Activated T-helper 2 cell treated with anti-CD3 and anti-CD28 coated beads, Interferon-gamma antibody, Interleukin-2, Interleukin-4, amounts not matched to agents 10 μg/mL and 5 μg/mL and 100 μg/mL, durations not matched to agents 14 hours and 24 hours and 36 hours (primary cell): ENCODE measurements at regions not wholly inside any gene's neighbourhood (a gene's known extent, or its start where the extent isn't known, plus 50 kb on each side); places are given as distances from the start of the nearest gene placed in this dataset.
"Not testable (repeated sequence)": the region's sequence is repeated elsewhere in the genome, so short reads cannot be mapped to it uniquely, and the experiment has no call there.

Experiments
- DNase-seq: peaks from one replicate; pipeline ENCODE4 v3.0.0; 2021; ENCODE audit warnings: low spot score
- H3K27ac Mint-ChIP-seq: one replicate; pipeline ENCODE4 v1.8.0; 2021; ENCODE audit warnings: mixed read lengths
- H3K27me3 Mint-ChIP-seq: one replicate; pipeline ENCODE4 v1.8.0; 2021; ENCODE audit warnings: low read depth, mixed read lengths
- H3K36me3 Mint-ChIP-seq: one replicate; pipeline ENCODE4 v1.8.0; 2021; ENCODE audit warnings: low read depth, mixed read lengths
- H3K4me1 Mint-ChIP-seq: one replicate; pipeline ENCODE4 v1.8.0; 2021; ENCODE audit warnings: low read depth, mixed read lengths
- H3K4me3 Mint-ChIP-seq: one replicate; pipeline ENCODE4 v1.8.0; 2021; ENCODE audit warnings: low read depth, mild to moderate bottlenecking, moderate library complexity, mixed read lengths
- H3K9me3 Mint-ChIP-seq: one replicate; pipeline ENCODE4 v1.8.0; 2021; ENCODE audit warnings: mixed read lengths
- intact Hi-C: fragments of 100-400 bp; cut with micrococcal nuclease; formaldehyde crosslinking; loops from one replicate; pipeline ENCODE4 v1.15.1; 2023

DNA sequence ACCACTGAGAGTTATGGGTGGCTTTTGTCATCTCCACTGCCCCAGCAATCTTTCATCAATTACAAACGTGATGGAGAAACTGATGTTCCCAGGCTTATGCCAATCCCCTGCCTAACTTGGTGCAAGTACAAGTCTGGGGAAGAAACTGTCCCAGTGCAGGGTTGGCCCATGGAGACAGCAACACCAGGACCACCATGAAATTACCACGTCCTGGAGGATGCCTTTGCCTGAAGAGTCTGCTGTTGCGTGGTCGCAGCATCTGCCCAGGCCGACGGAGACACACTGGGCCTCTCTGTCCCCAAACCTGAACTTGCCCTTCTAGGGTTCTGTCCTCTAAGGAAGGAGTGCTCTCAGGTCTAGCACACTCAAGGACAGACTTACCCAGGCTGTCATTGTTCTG, 496.8 kb upstream of the RAB6C start:
- Mint-ChIP-seq H3K27me3 (no peaks in the 10 kb centered on the region), H3K36me3 (no peaks in the 10 kb centered on the region), H3K4me1 (no peaks in the 10 kb centered on the region), H3K4me3 (no peak overlapping the region), H3K27ac (no peak overlapping the region), H3K9me3 (no peaks in the 10 kb centered on the region)
- DNase-seq, result no peak
- intact Hi-C loops, result no loop called here

DNA sequence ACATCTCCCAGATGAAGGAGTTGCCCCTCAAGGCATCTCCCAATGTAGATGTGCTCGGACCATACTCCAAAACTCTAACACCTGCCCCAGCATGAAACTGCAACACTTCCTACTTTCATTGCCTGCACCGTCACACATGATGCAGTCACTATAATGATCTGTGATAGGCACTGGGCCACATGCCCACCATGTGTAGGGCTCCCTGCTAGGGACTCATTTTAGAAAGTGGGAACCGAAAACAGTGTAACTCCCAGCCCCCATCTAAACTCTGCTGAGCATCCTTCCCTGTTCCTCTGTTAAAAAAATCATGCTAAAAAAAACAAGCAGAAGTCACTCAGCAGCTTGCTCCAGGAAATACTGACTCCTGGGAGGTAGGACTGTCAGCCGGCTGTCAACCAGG, 496.1 kb upstream of the RAB6C start:
- H3K9me3 Mint-ChIP-seq, result no peaks in the 10 kb centered on the region
- H3K36me3 Mint-ChIP-seq, result no peaks in the 10 kb centered on the region
- no peaks in the 10 kb centered on the region for H3K27me3 Mint-ChIP-seq
- H3K4me3 Mint-ChIP-seq, result no peak overlapping the region
- intact Hi-C loops, result no loop called here
- H3K27ac Mint-ChIP-seq, result no peak overlapping the region
- no peaks in the 10 kb centered on the region for H3K4me1 Mint-ChIP-seq
- DNase-seq, result no peak

DNA sequence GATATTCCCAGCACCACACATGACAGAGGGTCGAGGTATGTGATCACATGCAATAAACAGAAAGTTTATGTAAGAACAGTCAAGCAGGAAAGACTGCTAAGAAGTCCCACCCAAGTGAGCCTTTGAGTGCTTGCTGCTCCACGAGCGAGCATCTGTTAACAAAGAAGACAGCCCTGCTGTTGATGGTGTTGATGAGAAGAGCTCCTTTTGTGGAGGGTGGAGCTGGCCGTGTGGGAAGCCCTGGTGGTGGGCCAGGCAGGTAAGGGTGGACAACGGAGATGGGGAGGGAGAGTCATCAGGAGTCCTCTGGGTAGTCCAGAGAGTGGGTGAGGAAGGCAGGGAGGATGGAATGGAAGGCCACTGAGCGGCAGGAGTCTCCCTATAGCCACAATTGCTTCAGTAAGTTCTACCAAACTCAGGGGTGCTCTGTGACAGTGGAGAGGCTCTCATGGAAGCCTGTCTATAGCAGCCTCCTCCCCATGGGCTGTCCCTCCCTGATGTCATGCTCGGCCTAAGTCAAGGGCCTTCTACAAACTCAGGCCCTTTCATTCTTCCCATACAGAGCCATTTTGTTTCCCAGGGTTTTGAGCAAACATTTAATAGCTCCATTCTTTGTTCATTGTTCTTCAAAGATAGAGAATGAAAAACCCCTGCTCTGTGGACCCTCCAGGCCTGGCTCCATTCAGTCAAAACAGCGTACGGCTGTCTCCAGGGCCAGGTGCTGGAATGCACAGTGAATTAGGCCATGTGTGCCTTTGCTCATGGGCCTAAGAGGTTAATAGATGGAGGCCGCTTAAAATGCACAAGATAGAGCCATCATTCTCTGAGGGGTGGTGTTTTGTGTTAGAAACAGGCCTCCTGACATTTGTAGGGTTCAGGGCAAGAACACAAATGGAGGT, 494.2 kb upstream of the RAB6C start:
- Mint-ChIP-seq H3K36me3 (no peaks in the 10 kb centered on the region), H3K9me3 (no peaks in the 10 kb centered on the region), H3K27ac (no peak overlapping the region), H3K27me3 (no peaks in the 10 kb centered on the region), H3K4me1 (no peaks in the 10 kb centered on the region), H3K4me3 (no peak overlapping the region)
- intact Hi-C loops, result no loop called here
- DNase-seq, result no peak

DNA sequence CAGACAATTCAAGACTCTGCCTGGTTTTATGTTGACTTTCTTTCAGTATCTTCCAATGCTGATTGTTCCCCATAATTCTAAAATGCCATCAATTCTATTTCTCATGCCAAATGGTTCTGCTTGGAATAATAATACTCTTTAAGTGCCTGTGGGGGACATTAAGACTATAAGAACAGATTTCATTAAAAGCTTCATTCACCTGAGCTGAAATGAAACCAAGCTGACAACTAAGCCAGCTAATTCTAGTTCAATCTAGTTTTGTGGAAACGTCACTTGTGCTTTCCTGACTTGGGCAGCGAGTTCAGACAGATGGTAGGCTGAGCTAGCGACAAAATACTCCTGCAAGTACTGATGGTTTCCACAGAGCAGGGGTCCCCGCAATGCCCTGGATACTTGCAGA, 491.1 kb upstream of the RAB6C start:
- no peak for DNase-seq
- Mint-ChIP-seq H3K4me1 (no peaks in the 10 kb centered on the region), H3K4me3 (no peak overlapping the region), H3K9me3 (no peaks in the 10 kb centered on the region), H3K36me3 (no peaks in the 10 kb centered on the region), H3K27me3 (no peaks in the 10 kb centered on the region), H3K27ac (no peak overlapping the region)
- intact Hi-C loops, result no loop called here

DNA sequence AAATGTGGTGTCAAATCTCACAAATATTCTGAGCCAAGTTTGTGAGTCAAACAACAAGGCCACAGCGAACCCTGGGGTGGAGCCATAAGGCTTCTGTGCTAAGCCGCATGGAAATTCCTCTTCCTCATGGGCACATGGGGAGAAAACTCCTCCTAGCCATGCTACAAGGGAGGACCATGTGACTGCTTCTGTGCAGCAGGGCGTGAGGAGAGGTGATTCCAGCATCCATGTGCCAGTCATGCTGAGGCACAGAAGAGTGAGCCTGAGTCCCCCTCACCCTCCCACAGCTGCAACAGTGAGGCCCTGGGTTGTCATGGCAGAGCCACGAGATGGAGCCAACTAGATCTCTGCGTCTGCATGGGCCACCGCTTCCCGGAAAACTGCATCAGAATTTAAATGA, 488.8 kb upstream of the RAB6C start:
- H3K27me3 Mint-ChIP-seq, result no peaks in the 10 kb centered on the region
- no peak overlapping the region for H3K27ac Mint-ChIP-seq
- no peaks in the 10 kb centered on the region for H3K36me3 Mint-ChIP-seq
- intact Hi-C loops, result no loop called here
- H3K4me1 Mint-ChIP-seq, result no peaks in the 10 kb centered on the region
- DNase-seq, result no peak
- H3K4me3 Mint-ChIP-seq, result no peak overlapping the region
- no peaks in the 10 kb centered on the region for H3K9me3 Mint-ChIP-seq

DNA sequence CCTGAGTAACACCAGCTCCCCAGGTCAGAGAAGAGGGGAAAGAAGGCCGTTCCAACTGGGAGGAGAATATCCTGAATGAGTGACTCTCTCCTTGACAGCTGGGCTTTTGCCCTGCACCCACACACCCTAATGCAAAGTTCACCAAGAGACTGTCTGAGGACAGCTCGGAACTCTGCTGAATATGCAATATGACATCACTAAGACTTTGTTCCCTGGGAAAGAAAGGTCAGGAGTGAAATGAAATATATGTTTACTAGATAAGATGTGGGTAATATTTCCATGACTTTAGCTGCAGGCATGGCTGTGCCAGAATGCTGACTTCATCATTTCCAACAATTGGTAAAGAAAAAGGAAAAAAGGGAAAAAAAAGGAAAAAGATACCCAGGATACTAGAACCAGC, 488.2 kb upstream of the RAB6C start:
- Mint-ChIP-seq H3K4me3 (no peak overlapping the region), H3K9me3 (no peaks in the 10 kb centered on the region), H3K27ac (no peak overlapping the region), H3K36me3 (no peaks in the 10 kb centered on the region), H3K4me1 (no peaks in the 10 kb centered on the region), H3K27me3 (no peaks in the 10 kb centered on the region)
- DNase-seq, result no peak
- intact Hi-C loops, result no loop called here

DNA sequence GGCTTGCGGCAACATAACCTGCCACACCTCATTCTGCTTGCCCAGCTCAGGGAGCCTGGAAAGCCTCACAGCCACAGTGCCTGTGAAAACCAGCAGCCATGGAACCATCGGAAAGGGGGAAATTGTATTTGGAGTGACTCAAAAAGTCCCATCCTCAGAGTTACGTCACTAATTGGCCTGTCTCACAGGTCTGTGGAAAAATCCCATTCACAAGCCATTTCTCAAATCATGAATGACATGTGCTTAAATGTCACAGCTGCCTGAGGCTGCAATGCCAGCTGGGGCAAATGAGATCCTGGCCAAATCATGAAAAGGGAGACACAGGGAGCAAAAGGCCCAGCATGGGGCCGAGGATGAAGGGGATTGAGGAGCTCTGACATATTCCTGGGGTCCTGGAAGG, 486.9 kb upstream of the RAB6C start:
- DNase-seq, result no peak
- Mint-ChIP-seq H3K4me1 (no peaks in the 10 kb centered on the region), H3K36me3 (no peaks in the 10 kb centered on the region), H3K9me3 (no peaks in the 10 kb centered on the region), H3K27me3 (no peaks in the 10 kb centered on the region), H3K27ac (no peak overlapping the region), H3K4me3 (no peak overlapping the region)
- intact Hi-C loops, result no loop called here

DNA sequence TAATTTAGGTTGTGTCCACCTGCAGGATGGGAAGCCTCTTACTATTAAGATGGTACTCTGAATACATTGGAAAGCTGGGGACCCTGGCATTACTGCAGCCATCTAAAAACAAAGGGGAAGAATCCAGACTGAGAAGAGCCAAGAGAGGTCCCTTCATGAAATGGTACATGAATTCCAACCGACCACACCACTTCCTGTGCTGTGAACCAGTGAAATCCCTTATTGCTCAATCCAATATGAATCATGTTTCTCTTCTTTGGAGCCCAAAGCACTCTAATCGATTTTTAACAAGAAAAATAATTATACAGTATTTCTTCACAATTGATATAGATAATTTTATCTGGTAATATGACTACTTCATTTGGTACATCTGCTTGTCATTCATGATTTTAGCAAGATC, 479.7 kb upstream of the RAB6C start:
- H3K4me3 Mint-ChIP-seq, result no peak overlapping the region

DNA sequence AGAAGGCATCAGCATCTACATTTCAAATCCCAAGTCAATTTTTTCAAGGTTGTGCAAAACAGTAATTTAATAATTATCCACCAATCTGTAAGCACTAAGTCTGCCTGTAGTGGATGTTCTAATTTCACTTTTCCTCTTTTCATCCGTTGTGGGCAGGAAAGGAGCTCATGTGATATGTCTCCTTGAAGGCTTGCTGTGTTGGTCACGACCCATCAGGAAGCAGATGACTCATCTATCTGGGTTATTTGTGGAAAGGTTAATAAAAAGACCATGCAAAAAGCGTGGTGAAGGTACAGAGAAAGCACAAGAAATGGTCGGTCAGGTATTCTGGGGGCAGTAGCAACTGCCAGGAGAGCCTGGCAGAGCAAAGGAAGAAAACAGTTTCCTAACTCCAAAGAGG, 476.7 kb upstream of the RAB6C start:
- Mint-ChIP-seq H3K9me3 (no peaks in the 10 kb centered on the region), H3K4me1 (no peaks in the 10 kb centered on the region), H3K4me3 (no peak overlapping the region), H3K36me3 (no peaks in the 10 kb centered on the region), H3K27ac (no peak overlapping the region), H3K27me3 (no peaks in the 10 kb centered on the region)
- no peak for DNase-seq
- intact Hi-C loops, result no loop called here

More for the DNA sequence above, 479.7 kb upstream of the RAB6C start:
- H3K4me1 Mint-ChIP-seq, result no peaks in the 10 kb centered on the region
- H3K36me3 Mint-ChIP-seq, result no peaks in the 10 kb centered on the region
- DNase-seq, result no peak
- H3K9me3 Mint-ChIP-seq, result no peaks in the 10 kb centered on the region
- H3K27me3 Mint-ChIP-seq, result no peaks in the 10 kb centered on the region
- no peak overlapping the region for H3K27ac Mint-ChIP-seq
- intact Hi-C loops, result no loop called here

DNA sequence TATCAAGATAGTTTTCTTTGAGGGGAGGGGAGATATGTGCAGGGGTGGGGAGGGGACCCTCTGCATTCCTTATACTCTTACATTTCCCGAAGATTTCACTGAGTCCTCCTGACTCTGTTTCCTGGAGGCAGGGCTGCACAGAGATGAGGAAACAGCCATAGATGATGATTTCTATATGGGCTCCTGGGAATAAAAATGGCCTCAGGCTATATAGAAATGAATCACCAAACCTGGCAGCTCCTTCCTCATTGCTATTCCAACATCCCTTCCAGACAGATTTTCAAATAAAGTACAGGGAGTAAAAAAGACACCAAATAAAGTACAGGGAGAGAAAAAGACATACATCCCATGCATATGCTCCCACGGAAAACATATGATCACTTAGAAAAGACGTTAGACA, 474.8 kb upstream of the RAB6C start:
- DNase-seq, result no peak
- Mint-ChIP-seq H3K27me3 (no peaks in the 10 kb centered on the region), H3K9me3 (no peaks in the 10 kb centered on the region), H3K4me1 (no peaks in the 10 kb centered on the region), H3K27ac (no peak overlapping the region), H3K36me3 (no peaks in the 10 kb centered on the region), H3K4me3 (no peak overlapping the region)
- intact Hi-C loops, result no loop called here

DNA sequence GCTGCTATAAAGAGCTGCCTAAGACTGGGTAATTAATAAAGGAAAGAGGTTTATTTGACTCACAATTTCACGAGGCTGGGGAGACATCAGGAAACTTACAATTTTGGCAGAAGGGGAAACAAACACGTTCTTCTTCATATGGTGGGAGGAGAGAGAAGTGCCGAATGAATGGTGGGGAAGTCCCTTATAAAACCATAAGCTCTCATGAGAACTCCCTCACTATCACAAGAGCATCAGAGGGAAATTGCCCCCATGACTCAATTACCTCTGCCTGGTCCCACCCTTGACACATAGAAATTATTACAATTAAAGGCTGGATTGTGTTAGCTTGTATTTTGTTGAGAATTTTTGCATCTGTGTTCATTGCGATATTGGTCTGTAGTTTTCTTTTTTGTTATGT, 460.5 kb upstream of the RAB6C start:
- H3K9me3 Mint-ChIP-seq, result peaks cover 13% of the 10 kb centered on the region
- intact Hi-C loops, result no loop called here
- no peaks in the 10 kb centered on the region for H3K4me1 Mint-ChIP-seq
- no peak overlapping the region for H3K4me3 Mint-ChIP-seq
- H3K36me3 Mint-ChIP-seq, result no peaks in the 10 kb centered on the region
- no peaks in the 10 kb centered on the region for H3K27me3 Mint-ChIP-seq
- no peak for DNase-seq
- no peak overlapping the region for H3K27ac Mint-ChIP-seq

DNA sequence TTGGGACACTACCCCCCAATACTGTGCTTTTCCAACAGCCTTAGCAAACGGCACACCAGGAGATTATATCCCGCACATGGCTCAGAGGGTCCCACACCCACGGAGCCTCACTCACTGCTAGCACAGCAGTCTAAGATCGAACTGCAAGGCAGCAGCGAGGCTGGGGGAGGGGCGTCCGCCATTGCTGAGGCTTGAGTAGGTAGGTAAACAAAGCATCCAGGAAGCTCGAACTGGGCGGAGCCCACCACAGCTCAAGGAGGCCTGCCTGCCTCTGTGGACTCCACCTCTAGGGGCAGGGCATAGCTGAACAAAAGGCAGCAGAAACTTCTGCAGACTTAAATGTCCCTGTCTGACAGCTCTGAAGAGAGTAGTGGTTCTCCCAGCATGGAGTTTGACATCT, 447.3 kb upstream of the RAB6C start:
- H3K36me3 Mint-ChIP-seq, DNase-seq, H3K9me3 Mint-ChIP-seq, H3K27me3 Mint-ChIP-seq, intact Hi-C loops, H3K27ac Mint-ChIP-seq, H3K4me3 Mint-ChIP-seq, H3K4me1 Mint-ChIP-seq: not testable (repeated sequence)

DNA sequence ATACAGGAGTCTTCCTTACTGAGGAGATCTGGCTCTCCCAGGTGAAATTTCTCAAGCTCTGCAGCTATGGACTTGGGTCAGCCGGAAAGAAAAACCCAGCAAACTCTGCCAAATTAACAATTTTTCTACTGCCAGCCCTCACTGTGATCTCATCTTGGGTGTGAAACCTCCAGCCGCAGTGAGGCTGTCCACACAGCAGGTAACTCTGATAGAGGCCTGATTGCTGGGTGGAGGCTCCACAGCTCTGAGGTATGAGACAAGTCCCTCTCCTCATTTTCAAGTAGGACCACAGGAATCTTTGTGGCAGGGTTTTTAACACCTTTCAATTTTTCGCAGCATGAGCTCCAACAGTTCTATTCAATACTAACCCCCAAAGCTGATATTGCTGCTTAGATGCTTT, 430.6 kb upstream of the RAB6C start:
- no peak overlapping the region for H3K4me3 Mint-ChIP-seq
- no peaks in the 10 kb centered on the region for H3K27me3 Mint-ChIP-seq
- no peak for DNase-seq
- H3K9me3 Mint-ChIP-seq, result no peaks in the 10 kb centered on the region
- H3K27ac Mint-ChIP-seq, result no peak overlapping the region
- H3K4me1 Mint-ChIP-seq, result no peaks in the 10 kb centered on the region
- intact Hi-C loops, result no loop called here
- no peaks in the 10 kb centered on the region for H3K36me3 Mint-ChIP-seq

DNA sequence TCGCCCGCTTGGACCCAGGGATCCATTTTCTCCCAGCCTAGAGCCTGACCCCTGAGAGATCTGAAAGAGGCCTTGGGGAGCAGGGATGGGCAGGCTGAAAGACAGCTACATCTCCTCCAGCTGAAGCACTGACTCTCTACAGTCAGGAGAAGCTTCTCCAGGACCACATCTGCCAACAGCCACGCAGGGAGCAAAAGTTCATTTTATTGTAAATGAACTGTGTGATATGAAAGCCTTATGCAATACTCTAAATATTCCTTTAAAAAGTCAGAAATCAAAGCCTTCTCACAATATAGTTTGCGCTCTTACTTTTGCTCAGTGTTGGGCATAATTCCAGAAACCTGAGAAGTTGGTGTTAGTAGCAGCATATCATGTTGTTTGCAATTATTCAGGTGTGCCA, 428.9 kb upstream of the RAB6C start:
- DNase-seq, result no peak
- no peaks in the 10 kb centered on the region for H3K36me3 Mint-ChIP-seq
- H3K27ac Mint-ChIP-seq, result no peak overlapping the region
- no peaks in the 10 kb centered on the region for H3K27me3 Mint-ChIP-seq
- intact Hi-C loops, result no loop called here
- no peaks in the 10 kb centered on the region for H3K9me3 Mint-ChIP-seq
- no peak overlapping the region for H3K4me3 Mint-ChIP-seq
- H3K4me1 Mint-ChIP-seq, result no peaks in the 10 kb centered on the region
